Activated CD8-positive, alpha-beta T cell treated with anti-CD3 and anti-CD28 coated beads, Interleukin-2, amount 10 ng/mL, durations not matched to agents 7 days and 5 days (primary cell): ENCODE measurements at regions not wholly inside any gene's neighbourhood (a gene's known extent, or its start where the extent isn't known, plus 50 kb on each side); places are given as distances from the start of the nearest gene placed in this dataset.
"Not testable (repeated sequence)": the region's sequence is repeated elsewhere in the genome, so short reads cannot be mapped to it uniquely, and the experiment has no call there.

Experiments
- ATAC-seq: fragments of 150-1000 bp; cut with Tn5 transposase; one replicate; pipeline ENCODE4 v1.10.0; 2021; ENCODE audit warnings: moderate library complexity
- CTCF ChIA-PET: fragments of 350-600 bp; sonication (Branson Sonifier 250); formaldehyde crosslinking; loops from one replicate; lab custom pipeline; 2021; ENCODE audit warnings: antibody characterized with exemption; lab: Charles Lee
- POLR2A ChIA-PET: fragments of 350-600 bp; sonication (Branson Sonifier 250); formaldehyde crosslinking; loops from one replicate; lab custom pipeline; 2021; ENCODE audit warnings: antibody characterized with exemption; lab: Charles Lee
- DNase-seq: peaks from one replicate; pipeline ENCODE4 v3.0.0-alpha.2; 2020
- H3K27ac Mint-ChIP-seq: one replicate; pipeline ENCODE4 v1.8.0; 2021; ENCODE audit warnings: mild to moderate bottlenecking, mixed read lengths
- H3K27me3 Mint-ChIP-seq: one replicate; pipeline ENCODE4 v1.8.0; 2021; ENCODE audit warnings: low read depth, mixed read lengths
- H3K36me3 Mint-ChIP-seq: one replicate; pipeline ENCODE4 v1.8.0; 2021; ENCODE audit warnings: low read depth, mixed read lengths
- H3K4me1 Mint-ChIP-seq: one replicate; pipeline ENCODE4 v1.8.0; 2021; ENCODE audit warnings: low read depth, mixed read lengths
- H3K4me3 Mint-ChIP-seq: one replicate; pipeline ENCODE4 v1.8.0; 2021; ENCODE audit warnings: mild to moderate bottlenecking, mixed read lengths
- H3K9me3 Mint-ChIP-seq: one replicate; pipeline ENCODE4 v1.8.0; 2022; ENCODE audit warnings: mixed read lengths; ENCODE audit not compliant: insufficient read depth

- no peak for ATAC-seq
- Mint-ChIP-seq H3K9me3 (no peaks in the 10 kb centered on the region), H3K36me3 (no peaks in the 10 kb centered on the region), H3K4me3 (no peak overlapping the region), H3K27me3 (no peaks in the 10 kb centered on the region), H3K27ac (no peak overlapping the region), H3K4me1 (no peaks in the 10 kb centered on the region)
- POLR2A ChIA-PET: no interaction called here
- DNase-seq: no peak
- CTCF ChIA-PET: no interaction called here
Measured at GRCh38 chrX:121558886-121559285, 511.5 kb downstream of the GLUD2 start.

GRCh38 chrX:121562616-121563015 is 515.2 kb downstream of the GLUD2 start:
- ChIA-PET CTCF (no interaction called here), POLR2A (no interaction called here)
- no peak for ATAC-seq
- H3K4me1 Mint-ChIP-seq: no peaks in the 10 kb centered on the region
- H3K9me3 Mint-ChIP-seq: no peaks in the 10 kb centered on the region
- H3K27me3 Mint-ChIP-seq: no peaks in the 10 kb centered on the region
- no peak overlapping the region for H3K27ac Mint-ChIP-seq
- H3K4me3 Mint-ChIP-seq: no peak overlapping the region
- no peaks in the 10 kb centered on the region for H3K36me3 Mint-ChIP-seq
- DNase-seq: no peak

DNA sequence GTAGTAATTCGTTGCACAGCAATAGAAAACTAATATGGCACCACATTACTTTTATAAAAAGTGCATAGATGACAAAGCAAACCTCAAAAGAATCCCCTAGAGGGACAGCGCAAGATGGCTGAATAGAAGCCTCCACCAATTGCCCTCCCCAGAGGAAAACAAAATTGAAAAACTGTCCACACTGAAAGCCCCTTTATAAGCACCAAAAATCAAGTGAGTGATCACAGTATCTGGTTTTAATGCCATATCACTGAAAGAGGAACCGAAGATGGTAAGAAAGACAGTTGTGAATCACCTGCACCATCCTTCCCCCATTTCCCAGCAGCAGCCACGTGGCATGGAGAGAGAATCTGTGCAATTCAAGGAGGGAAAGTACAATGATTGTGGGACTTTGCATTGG is 522.2 kb downstream of the GLUD2 start:
- no peak for ATAC-seq
- ChIA-PET POLR2A (no interaction called here), CTCF (no interaction called here)
- Mint-ChIP-seq H3K27ac (no peak overlapping the region), H3K9me3 (no peaks in the 10 kb centered on the region), H3K4me1 (no peaks in the 10 kb centered on the region), H3K27me3 (no peaks in the 10 kb centered on the region), H3K36me3 (no peaks in the 10 kb centered on the region), H3K4me3 (no peak overlapping the region)
- no peak for DNase-seq

DNA sequence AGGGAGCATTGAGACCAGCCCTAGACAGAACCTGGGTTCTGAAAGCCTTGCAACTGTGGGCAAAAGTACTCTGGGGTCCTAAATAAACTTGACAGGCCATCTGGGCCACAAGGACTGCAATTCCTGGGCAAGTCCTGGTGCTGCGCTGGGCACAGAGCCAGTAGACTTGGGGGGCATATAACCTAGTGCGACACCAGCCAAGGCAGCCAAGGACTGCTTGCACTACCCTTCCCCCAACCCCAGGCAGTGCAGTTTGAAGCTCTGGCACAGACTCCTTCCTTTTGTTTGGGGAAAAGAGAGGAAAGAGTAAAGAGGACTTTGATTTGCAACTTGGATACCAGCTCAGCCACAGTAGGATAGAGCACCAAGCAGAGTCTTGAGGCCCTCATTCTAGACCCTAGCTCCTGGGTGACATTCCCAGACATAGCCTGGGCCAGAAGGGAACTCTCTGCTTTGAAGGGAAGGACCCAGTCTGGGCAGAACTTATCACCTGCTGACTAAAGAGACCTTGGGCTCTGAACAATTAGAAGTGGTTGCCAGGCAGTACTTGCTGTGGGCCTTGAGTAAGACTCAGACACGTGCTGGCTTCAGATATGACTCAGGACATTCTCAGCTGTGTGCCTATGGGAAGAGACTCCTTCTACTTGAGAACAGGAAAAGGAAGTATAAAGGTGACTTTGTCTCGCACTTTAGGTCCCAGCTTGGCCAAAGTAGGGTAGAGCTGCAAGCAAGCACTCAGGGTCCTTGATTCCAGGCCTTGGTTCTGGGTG is 522.8 kb downstream of the GLUD2 start:
- Mint-ChIP-seq H3K9me3 (no peaks in the 10 kb centered on the region), H3K27me3 (no peaks in the 10 kb centered on the region), H3K27ac (no peak overlapping the region), H3K36me3 (no peaks in the 10 kb centered on the region), H3K4me1 (no peaks in the 10 kb centered on the region), H3K4me3 (no peak overlapping the region)
- ATAC-seq (no peak), DNase-seq (no peak)
- CTCF ChIA-PET: no interaction called here
- POLR2A ChIA-PET: no interaction called here

DNA sequence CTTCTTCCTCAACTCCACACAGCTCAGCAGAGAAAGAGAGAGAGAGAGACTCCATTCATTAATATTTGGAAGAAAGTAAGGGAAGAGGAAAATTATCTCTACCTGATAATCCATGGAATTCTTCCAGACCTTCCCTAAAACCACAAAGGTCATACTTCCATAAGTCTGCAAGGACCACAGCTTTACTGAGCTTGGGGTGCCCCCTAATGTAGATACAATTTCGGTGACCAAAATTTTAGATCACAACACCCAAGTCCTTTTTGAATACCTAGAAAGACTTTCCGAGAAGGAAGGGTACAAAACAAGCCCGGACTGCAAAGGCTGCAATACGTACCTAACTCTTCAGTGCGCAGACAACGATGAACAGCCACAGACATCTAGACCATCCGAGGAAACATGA is 523.9 kb downstream of the GLUD2 start:
- Mint-ChIP-seq H3K27me3 (no peaks in the 10 kb centered on the region), H3K27ac (no peak overlapping the region), H3K4me1 (no peaks in the 10 kb centered on the region), H3K36me3 (no peaks in the 10 kb centered on the region), H3K9me3 (no peaks in the 10 kb centered on the region), H3K4me3 (no peak overlapping the region)
- ATAC-seq (no peak), DNase-seq (no peak)
- ChIA-PET CTCF (no interaction called here), POLR2A (no interaction called here)

- CTCF ChIA-PET, DNase-seq, H3K27ac Mint-ChIP-seq, H3K4me1 Mint-ChIP-seq, H3K4me3 Mint-ChIP-seq, POLR2A ChIA-PET, H3K9me3 Mint-ChIP-seq, H3K36me3 Mint-ChIP-seq, ATAC-seq, H3K27me3 Mint-ChIP-seq: not testable (repeated sequence)
Measured at GRCh38 chrX:121574384-121574783, 527.0 kb downstream of the GLUD2 start.

DNA sequence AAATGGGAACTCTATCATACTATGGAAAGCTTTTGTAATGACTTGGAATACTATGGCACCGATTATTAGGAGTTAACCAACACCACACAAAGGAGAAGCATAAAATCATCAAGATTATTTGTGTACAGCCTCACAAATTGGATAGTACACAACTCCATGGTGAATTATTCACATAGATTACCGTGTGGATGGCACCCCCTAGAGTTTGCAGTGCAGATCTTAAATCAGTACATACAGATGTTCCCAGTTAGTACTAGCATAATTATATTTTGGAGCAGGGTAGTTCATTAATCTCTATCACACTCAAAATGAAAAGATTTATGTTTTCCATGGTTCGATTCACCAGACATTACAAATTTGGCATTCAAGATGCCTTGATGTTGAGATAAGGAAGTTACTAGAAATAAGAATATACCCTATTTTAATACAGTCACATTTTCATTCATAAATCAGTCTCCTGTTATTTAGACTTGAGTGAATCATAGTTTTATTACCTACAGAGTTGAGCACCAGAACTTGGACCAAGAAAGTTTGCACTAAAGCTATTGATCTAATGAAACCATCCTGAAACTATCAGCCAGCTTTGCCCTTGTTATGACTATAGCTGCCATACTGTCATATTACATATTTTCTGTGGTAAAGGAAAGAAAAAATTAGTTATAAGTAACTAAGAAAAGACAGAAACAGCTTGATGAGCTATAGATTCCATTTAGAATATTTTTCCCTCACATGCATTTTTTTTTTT is 531.8 kb downstream of the GLUD2 start:
- ChIA-PET CTCF (no interaction called here), POLR2A (no interaction called here)
- Mint-ChIP-seq H3K27ac (no peak overlapping the region), H3K4me1 (no peaks in the 10 kb centered on the region), H3K4me3 (no peak overlapping the region), H3K27me3 (no peaks in the 10 kb centered on the region), H3K36me3 (no peaks in the 10 kb centered on the region), H3K9me3 (no peaks in the 10 kb centered on the region)
- DNase-seq (no peak), ATAC-seq (no peak)

GRCh38 chrX:121581885-121582284 is 534.5 kb downstream of the GLUD2 start:
- no peaks in the 10 kb centered on the region for H3K36me3 Mint-ChIP-seq
- DNase-seq (no peak), ATAC-seq (no peak)
- no peaks in the 10 kb centered on the region for H3K9me3 Mint-ChIP-seq
- no peak overlapping the region for H3K27ac Mint-ChIP-seq
- H3K4me3 Mint-ChIP-seq: no peak overlapping the region
- ChIA-PET POLR2A (no interaction called here), CTCF (no interaction called here)
- no peaks in the 10 kb centered on the region for H3K27me3 Mint-ChIP-seq
- no peaks in the 10 kb centered on the region for H3K4me1 Mint-ChIP-seq

DNA sequence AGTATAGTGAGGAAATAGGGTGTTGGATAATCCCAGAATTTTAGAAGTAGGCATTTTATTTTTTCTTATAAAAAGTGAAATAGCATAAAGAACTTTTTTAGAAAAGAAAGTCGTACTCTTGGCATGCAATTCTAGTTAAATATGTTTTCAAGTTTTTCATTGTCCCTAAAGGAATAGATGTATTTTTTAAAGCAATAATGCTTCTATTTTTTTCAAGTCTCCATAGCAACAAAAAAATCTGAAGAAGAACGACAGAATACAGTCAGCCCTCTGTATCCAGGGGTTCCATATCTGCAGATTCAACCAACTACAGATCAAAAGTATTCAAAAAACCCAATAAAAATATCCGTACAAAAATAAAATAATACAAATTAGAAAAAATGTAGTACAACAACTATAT is 538.2 kb downstream of the GLUD2 start:
- ChIA-PET CTCF (no interaction called here), POLR2A (no interaction called here)
- Mint-ChIP-seq H3K4me3 (no peak overlapping the region), H3K4me1 (no peaks in the 10 kb centered on the region), H3K27ac (no peak overlapping the region), H3K36me3 (no peaks in the 10 kb centered on the region), H3K27me3 (no peaks in the 10 kb centered on the region), H3K9me3 (peaks cover 5% of the 10 kb centered on the region)
- no peak for DNase-seq
- no peak for ATAC-seq

DNA sequence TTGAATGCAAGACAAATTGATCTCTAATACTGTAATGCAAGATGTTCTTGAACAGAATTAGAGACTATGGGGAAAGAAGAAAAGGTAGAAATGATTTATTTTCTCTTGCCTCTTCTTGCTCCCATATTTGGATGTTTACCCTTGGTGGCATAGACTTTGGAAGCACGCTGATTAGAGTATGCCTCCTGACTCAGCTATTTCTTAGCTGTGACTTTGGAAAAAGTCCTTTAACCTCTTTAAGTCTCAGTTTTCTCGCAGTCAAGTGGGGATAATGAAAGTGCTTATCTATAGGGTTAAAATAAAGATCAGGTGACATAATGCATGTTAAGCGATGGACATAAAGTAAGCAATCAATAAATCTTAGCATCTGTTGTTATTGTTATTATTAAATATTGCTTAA is 545.5 kb downstream of the GLUD2 start:
- CTCF ChIA-PET: no interaction called here
- H3K4me3 Mint-ChIP-seq: no peak overlapping the region
- no peaks in the 10 kb centered on the region for H3K4me1 Mint-ChIP-seq
- H3K9me3 Mint-ChIP-seq: peaks cover 4% of the 10 kb centered on the region
- no peaks in the 10 kb centered on the region for H3K36me3 Mint-ChIP-seq
- H3K27me3 Mint-ChIP-seq: no peaks in the 10 kb centered on the region
- ATAC-seq: no peak
- no peak for DNase-seq
- POLR2A ChIA-PET: no interaction called here
- no peak overlapping the region for H3K27ac Mint-ChIP-seq

DNA sequence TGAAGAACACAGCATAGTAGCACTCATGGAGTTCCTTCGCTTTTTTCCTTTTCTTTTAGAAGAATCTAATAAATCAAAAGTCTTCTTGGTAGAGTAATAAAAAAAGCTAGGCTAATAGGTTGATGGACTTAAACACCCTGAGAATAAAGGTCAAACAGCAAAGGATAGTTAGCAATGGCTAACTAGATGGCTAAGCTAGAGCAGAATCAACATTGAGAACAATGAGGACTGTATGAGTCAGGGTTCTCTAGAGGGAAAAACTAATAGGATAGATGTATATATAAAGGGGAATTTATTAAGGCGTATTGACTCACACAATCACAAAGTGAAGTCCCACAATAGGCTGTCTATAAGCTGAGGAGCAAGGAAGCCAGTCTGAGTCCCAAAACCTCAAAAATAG is 550.9 kb downstream of the GLUD2 start:
- H3K27ac Mint-ChIP-seq: no peak overlapping the region
- no peaks in the 10 kb centered on the region for H3K36me3 Mint-ChIP-seq
- ChIA-PET CTCF (no interaction called here), POLR2A (no interaction called here)
- no peak for DNase-seq
- H3K9me3 Mint-ChIP-seq: no peaks in the 10 kb centered on the region
- no peak for ATAC-seq
- no peaks in the 10 kb centered on the region for H3K27me3 Mint-ChIP-seq
- no peaks in the 10 kb centered on the region for H3K4me1 Mint-ChIP-seq
- H3K4me3 Mint-ChIP-seq: no peak overlapping the region

DNA sequence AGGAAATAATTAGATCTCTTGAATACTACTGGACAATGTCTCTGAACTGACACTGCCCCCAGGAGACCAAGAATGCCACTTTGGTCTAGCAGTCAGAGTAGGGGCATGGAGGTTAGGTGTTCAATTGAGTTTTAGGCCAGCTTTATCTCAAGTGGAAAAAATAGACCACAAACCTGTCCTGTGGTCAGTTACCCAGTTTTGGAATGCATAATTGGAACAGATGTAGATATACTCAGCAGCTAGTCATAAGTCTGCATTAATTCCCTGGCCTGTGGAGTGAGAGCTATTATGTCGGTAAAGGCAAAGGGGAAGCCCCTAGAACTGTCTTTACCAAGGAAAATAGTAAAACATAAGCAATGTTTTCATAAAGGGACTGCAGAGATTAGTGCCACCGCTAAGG is 587.7 kb downstream of the GLUD2 start:
- no peaks in the 10 kb centered on the region for H3K27me3 Mint-ChIP-seq
- H3K36me3 Mint-ChIP-seq: no peaks in the 10 kb centered on the region
- ChIA-PET POLR2A (no interaction called here), CTCF (no interaction called here)
- no peaks in the 10 kb centered on the region for H3K9me3 Mint-ChIP-seq
- no peak overlapping the region for H3K4me3 Mint-ChIP-seq
- no peaks in the 10 kb centered on the region for H3K4me1 Mint-ChIP-seq
- no peak for DNase-seq
- no peak overlapping the region for H3K27ac Mint-ChIP-seq
- ATAC-seq: no peak
